ENCODE measurements at regions not wholly inside any gene's neighbourhood (a gene's known extent, or its start where the extent isn't known, plus 50 kb on each side); places are given as distances from the start of the nearest gene placed in this dataset.

DNA sequence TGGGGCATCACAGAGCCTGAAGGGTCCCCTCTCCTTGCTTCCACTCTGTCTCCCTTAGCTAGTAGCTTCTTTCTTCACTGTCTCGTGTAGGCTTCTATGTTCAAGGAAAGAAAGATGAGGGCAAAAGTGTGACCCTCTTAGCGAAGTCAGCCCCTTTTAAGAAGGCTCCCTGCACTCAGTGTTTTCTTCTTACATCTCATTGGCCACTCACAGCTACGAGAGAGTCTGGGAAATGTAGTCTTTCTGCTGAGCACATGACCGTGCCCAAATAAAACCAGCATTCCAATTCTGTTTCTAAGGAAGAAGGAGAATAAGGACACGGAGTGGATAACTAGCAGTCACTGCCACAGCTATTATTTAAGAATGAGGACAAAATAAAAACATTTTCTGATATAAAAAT lies 104.9 kb upstream of the TNR start:
- CTCF ChIA-PET = no interaction called here
- no peak for TF ChIP-seq CTCF (IDR thresholded peaks at IDR 0.05; ENCODE audit: control extremely low read depth, extremely low read depth, low read depth, missing control alignments)
- POLR2A ChIA-PET = no interaction called here
- no peak for DNase-seq (ENCODE audit: extremely low spot score)

GRCh38 chr1:175845985-175846384 lies 102.6 kb upstream of the TNR start:
- ChIA-PET CTCF (no interaction called here), POLR2A (no interaction called here)
- DNase-seq (ENCODE audit: extremely low spot score) = no peak
- no peak for TF ChIP-seq CTCF (IDR thresholded peaks at IDR 0.05; ENCODE audit: control extremely low read depth, extremely low read depth, low read depth, missing control alignments)

GRCh38 chr1:175845338-175845737 lies 101.9 kb upstream of the TNR start:
- CTCF ChIA-PET = no interaction called here

GRCh38 chr1:175844877-175845276 lies 101.5 kb upstream of the TNR start:
- ChIA-PET POLR2A (no interaction called here), CTCF (no interaction called here)
- TF ChIP-seq CTCF (IDR thresholded peaks at IDR 0.05; ENCODE audit: control extremely low read depth, extremely low read depth, low read depth, missing control alignments) = no peak
- no peak for DNase-seq (ENCODE audit: extremely low spot score)

More at GRCh38 chr1:175845338-175845737, 101.9 kb upstream of the TNR start:
- DNase-seq (ENCODE audit: extremely low spot score) = no peak
- TF ChIP-seq CTCF (IDR thresholded peaks at IDR 0.05; ENCODE audit: control extremely low read depth, extremely low read depth, low read depth, missing control alignments) = no peak
- POLR2A ChIA-PET = no interaction called here

DNA sequence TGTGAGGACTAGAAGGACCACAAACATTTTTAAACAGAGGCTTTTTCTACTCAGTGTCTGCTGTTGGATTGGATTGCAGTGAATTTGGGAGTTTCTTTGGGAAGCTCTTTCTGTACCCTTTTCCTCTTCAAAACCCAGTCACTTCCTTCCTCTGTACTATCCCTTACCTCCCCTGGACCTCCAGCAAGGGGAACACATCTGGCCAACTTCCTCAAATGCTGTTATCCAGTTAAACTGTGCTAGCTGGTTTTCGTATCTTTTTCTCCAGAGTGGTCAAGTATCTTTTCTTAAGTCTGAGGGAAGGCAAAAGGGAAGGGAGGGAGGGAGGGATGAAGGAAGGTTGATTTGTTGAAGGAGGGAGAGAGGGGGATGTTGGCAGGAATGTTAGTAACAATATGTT lies 99.2 kb upstream of the TNR start:
- POLR2A ChIA-PET = no interaction called here
- TF ChIP-seq CTCF (IDR thresholded peaks at IDR 0.05; ENCODE audit: control extremely low read depth, extremely low read depth, low read depth, missing control alignments) = no peak
- DNase-seq (ENCODE audit: extremely low spot score) = no peak
- CTCF ChIA-PET = no interaction called here

GRCh38 chr1:175841738-175842187 lies 98.4 kb upstream of the TNR start:
- POLR2A ChIA-PET = no interaction called here
- TF ChIP-seq CTCF (IDR thresholded peaks at IDR 0.05; ENCODE audit: control extremely low read depth, extremely low read depth, low read depth, missing control alignments) = no peak
- no peak for DNase-seq (ENCODE audit: extremely low spot score)
- CTCF ChIA-PET = interaction anchor here (0.6 to 1.9 kb wide), 3 partner anchors 10 to 18 kb away, joined by 3 to 8 read pairs (median 4); no protein-coding TSS in a partner anchor

GRCh38 chr1:175840787-175841186 lies 97.4 kb upstream of the TNR start:
- TF ChIP-seq CTCF (IDR thresholded peaks at IDR 0.05; ENCODE audit: control extremely low read depth, extremely low read depth, low read depth, missing control alignments) = no peak
- ChIA-PET CTCF (interaction anchor here (0.9 to 1.9 kb wide), 3 partner anchors 12 to 22 kb away, joined by 3 to 8 read pairs (median 4); no protein-coding TSS in a partner anchor), POLR2A (no interaction called here)
- DNase-seq (ENCODE audit: extremely low spot score) = no peak

All from GM10248 (cell line).